Liver (tissue), 3 donors: ENCODE measurements at regions not wholly inside any gene's neighbourhood (a gene's known extent, or its start where the extent isn't known, plus 50 kb on each side); places are given as distances from the start of the nearest gene placed in this dataset.

Experiments
- EGR1 ChIP-seq, 2 donors: IDR thresholded peaks; 2 replicates each; pipeline ENCODE4 v1.6.1; 2016 to 2018; ENCODE audit warnings: antibody characterized with exemption in 2 of 2, low read depth in 2 of 2
- FOXA1 ChIP-seq: IDR thresholded peaks from 2 replicates; pipeline ENCODE4 v1.6.1; 2016; ENCODE audit warnings: antibody characterized with exemption
- GABPA ChIP-seq, 2 donors: IDR thresholded peaks in 1 of 2; conservative IDR thresholded peaks in 1 of 2; 2 replicates each; pipeline ENCODE4 v1.6.1; 2016; ENCODE audit warnings: antibody characterized with exemption in 2 of 2, mild to moderate bottlenecking in 1 of 2, moderate library complexity in 1 of 2
- JUND ChIP-seq, 2 donors: IDR thresholded peaks; 2 replicates each; pipeline ENCODE4 v1.6.1; 2016; ENCODE audit warnings: antibody characterized with exemption in 2 of 2
- TAF1 ChIP-seq: conservative IDR thresholded peaks from 2 replicates; pipeline ENCODE4 v1.6.1; 2016; ENCODE audit warnings: antibody characterized with exemption, mild to moderate bottlenecking
- ZBTB33 ChIP-seq: IDR thresholded peaks from 2 replicates; pipeline ENCODE4 v1.6.1; 2016; ENCODE audit warnings: antibody characterized with exemption
- TF ChIP-seq, protein P1 (sequence below): fragments of 150-350 bp; IDR thresholded peaks from 2 replicates; pipeline ENCODE4 v1.5.1; 2017; ENCODE audit warnings: improper control_type of control experiment, low read depth, low read length; ENCODE audit not compliant: missing input control
- TF ChIP-seq, protein P2 (sequence below): IDR thresholded peaks from 2 replicates; pipeline ENCODE4 v1.6.1; 2016; ENCODE audit warnings: antibody characterized with exemption, mild to moderate bottlenecking
- donor health status: healthy.
- donor health status: healthy.

DNA sequence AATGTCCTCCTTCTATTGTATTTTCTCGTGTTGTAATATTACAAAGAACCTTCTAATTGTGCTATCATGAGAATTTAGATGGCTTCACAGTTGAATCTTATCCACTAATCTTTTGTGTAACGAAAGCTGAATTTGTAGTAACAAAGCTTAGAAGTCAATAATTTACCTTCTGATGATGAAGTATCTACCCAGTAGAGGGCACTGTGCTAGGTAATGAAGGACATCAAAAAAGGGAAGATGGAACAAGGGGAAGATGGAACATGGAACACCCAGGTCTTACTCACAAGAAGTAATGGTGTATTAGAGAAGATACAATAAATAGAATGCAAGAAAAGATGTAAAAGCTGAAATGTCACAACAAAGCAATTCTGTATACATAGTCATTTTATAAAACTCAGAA, 131.0 kb upstream of the CCNG1 start:
- TF ChIP-seq, protein P1, sequence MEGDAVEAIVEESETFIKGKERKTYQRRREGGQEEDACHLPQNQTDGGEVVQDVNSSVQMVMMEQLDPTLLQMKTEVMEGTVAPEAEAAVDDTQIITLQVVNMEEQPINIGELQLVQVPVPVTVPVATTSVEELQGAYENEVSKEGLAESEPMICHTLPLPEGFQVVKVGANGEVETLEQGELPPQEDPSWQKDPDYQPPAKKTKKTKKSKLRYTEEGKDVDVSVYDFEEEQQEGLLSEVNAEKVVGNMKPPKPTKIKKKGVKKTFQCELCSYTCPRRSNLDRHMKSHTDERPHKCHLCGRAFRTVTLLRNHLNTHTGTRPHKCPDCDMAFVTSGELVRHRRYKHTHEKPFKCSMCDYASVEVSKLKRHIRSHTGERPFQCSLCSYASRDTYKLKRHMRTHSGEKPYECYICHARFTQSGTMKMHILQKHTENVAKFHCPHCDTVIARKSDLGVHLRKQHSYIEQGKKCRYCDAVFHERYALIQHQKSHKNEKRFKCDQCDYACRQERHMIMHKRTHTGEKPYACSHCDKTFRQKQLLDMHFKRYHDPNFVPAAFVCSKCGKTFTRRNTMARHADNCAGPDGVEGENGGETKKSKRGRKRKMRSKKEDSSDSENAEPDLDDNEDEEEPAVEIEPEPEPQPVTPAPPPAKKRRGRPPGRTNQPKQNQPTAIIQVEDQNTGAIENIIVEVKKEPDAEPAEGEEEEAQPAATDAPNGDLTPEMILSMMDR: peak; percentile 25
- TF ChIP-seq EGR1 (IDR thresholded peaks at IDR 0.05; ENCODE audit: low read depth in 2 of 2) (no peak), FOXA1 (no peak), GABPA (IDR thresholded peaks at IDR 0.05 in 1 of 2, conservative IDR thresholded peaks at IDR 0.05 in 1 of 2) (no peak), ZBTB33 (no peak), TAF1 (no peak), JUND (IDR thresholded peaks at IDR 0.05) (no peak)
- TF ChIP-seq, protein P2, sequence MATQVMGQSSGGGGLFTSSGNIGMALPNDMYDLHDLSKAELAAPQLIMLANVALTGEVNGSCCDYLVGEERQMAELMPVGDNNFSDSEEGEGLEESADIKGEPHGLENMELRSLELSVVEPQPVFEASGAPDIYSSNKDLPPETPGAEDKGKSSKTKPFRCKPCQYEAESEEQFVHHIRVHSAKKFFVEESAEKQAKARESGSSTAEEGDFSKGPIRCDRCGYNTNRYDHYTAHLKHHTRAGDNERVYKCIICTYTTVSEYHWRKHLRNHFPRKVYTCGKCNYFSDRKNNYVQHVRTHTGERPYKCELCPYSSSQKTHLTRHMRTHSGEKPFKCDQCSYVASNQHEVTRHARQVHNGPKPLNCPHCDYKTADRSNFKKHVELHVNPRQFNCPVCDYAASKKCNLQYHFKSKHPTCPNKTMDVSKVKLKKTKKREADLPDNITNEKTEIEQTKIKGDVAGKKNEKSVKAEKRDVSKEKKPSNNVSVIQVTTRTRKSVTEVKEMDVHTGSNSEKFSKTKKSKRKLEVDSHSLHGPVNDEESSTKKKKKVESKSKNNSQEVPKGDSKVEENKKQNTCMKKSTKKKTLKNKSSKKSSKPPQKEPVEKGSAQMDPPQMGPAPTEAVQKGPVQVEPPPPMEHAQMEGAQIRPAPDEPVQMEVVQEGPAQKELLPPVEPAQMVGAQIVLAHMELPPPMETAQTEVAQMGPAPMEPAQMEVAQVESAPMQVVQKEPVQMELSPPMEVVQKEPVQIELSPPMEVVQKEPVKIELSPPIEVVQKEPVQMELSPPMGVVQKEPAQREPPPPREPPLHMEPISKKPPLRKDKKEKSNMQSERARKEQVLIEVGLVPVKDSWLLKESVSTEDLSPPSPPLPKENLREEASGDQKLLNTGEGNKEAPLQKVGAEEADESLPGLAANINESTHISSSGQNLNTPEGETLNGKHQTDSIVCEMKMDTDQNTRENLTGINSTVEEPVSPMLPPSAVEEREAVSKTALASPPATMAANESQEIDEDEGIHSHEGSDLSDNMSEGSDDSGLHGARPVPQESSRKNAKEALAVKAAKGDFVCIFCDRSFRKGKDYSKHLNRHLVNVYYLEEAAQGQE: no peak
